Stimulated activated CD8-positive, alpha-beta memory T cell treated with anti-CD3 and anti-CD28 coated beads, Interleukin-12 subunit alpha, Interleukin-12 subunit beta, amount 100 ng/mL, for 1 hour (primary cell): ENCODE measurements at regions not wholly inside any gene's neighbourhood (a gene's known extent, or its start where the extent isn't known, plus 50 kb on each side); places are given as distances from the start of the nearest gene placed in this dataset.
A peak's percentile ranks its signal among the peaks of the same experiment; 100 is the strongest.

Source experiments
- DNase-seq: peaks from one replicate; pipeline ENCODE4 v3.0.0-alpha.2; 2020; ENCODE audit warnings: low read depth

GRCh38 chr1:110765640-110766335, 91.0 kb upstream of the KCNA3 start:
- peak; percentile 45 for DNase-seq

DNA sequence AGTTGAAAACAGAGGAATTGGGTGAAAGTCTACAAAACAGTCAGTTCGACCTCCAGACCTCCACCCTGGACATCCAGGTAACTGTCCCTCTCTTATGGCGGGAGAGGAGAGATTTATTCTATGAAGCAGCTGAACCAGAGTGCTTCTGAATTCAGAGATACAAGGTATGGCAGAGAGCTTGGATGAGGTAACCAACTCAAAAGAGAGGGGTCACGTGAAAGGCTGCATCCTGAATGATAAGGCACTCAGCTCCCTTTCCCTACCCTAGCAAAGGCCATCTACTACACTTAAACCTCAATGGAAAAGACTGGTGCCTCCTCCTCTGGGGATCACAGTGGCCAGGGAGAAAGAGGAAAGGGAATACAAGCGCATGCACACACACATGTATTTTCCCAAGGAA, 88.4 kb upstream of the KCNA3 start:
- no peak for DNase-seq

DNA sequence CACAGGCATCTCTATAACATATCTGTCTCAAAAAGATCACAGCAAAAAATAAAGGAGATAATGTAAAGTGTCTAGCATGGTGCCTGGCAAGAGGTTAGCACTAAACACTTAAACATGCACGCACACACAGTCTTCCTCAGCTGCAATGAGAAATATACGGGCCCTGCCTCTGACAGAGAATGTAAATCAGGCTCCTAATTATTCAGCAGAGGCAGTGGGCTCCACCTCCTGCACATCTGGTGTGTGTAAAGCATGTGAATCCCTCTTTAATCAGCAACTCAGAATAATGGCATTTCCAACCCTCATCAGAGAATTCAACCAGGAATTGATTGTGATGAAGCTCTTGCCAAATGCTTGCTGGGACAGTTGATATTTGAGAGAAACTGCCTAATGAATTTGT, 85.6 kb upstream of the KCNA3 start:
- DNase-seq = no peak

DNA sequence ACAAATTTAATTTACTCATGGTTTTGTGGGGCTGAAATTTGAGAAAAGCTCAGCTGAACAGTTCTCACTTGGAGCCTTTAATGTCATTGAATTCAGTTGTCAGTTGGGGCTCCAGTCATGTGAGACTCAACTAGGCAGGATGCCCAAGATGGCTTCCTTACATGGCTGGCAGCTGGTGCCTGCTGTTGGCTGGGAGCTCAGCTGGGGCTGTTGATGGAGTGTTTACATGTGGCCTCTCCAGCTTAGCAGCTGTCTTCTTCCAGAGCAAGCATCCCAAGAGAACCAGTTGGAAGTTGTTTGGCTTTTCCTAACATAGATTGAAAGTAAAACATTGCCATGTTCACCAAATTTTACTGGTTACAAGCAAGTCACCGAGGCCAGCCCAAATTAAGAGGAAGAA, 81.8 kb upstream of the KCNA3 start:
- DNase-seq = no peak

- no peak for DNase-seq
Observed at GRCh38 chr1:110752941-110753725, 78.4 kb upstream of the KCNA3 start.

- no peak for DNase-seq
Observed at GRCh38 chr1:110750562-110750961, 75.8 kb upstream of the KCNA3 start.

GRCh38 chr1:110749960-110750359, 75.2 kb upstream of the KCNA3 start:
- no peak for DNase-seq

DNA sequence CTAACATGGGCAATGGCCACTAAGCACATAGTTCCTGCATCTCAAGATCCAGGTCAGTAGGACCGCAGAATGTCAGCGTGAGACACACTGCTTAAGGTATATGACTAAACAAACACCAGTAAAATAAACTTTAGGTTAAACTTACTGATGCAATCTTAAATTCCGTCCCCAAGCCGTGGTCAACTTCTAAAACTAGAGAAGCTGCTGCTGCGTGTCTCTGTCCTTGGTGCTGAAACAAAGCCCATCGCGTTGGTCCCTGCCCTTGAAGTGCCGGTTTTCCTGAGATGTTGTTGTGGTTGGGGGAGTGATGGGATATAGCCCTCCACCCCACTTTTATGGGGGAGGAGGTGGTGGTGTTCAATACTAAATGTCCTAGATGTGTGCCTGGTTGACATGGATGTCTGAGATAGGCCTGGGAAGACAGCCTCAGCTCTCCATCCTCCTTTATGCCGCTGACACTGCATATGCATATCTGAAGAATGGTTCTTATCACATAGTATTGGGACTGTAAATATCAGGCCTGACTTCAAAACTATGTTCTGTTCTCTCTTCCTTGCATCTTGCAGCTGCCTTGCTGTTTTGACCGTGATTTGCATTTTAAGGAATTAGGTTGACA, 72.0 kb upstream of the KCNA3 start:
- peak; percentile 32 for DNase-seq

- no peak for DNase-seq
Observed at GRCh38 chr1:110743397-110743796, 68.7 kb upstream of the KCNA3 start.

DNA sequence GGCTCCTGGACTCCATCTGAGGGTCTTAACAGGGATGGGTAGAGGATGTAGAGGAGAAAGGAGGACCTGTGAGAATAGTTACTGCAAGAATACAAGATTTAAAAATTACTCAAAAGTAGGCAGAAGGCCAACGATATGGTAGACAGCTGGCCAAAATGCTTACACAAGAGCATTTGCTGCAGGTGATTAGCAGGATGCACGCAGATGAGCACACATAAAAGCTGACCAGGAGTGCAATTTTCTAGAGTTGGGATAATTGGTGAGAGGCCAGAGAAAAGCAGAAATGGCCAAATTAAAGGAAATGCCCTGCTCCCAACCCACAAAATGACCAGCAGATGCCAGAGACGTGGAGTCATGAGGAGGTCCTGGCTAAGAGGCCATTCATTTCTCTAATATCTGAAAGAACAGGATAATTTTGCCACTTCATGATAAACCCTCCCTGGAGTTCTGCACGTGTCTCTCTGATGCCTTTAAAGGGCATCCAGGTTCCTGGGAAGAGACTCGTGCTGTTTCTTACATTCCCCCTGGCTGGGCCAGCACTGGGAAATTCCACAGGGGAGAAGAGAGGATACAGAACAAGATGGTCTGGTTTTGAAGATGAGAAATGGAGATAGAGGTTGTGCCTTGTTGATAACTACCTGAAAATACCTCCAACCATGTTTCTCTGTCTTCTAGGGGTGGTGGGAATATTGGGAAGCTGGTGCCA, 62.3 kb upstream of the KCNA3 start:
- no peak for DNase-seq

GRCh38 chr1:110734133-110734680, 59.5 kb upstream of the KCNA3 start:
- no peak for DNase-seq

- DNase-seq = no peak
Observed at GRCh38 chr1:110731529-110731928, 56.8 kb upstream of the KCNA3 start.

DNA sequence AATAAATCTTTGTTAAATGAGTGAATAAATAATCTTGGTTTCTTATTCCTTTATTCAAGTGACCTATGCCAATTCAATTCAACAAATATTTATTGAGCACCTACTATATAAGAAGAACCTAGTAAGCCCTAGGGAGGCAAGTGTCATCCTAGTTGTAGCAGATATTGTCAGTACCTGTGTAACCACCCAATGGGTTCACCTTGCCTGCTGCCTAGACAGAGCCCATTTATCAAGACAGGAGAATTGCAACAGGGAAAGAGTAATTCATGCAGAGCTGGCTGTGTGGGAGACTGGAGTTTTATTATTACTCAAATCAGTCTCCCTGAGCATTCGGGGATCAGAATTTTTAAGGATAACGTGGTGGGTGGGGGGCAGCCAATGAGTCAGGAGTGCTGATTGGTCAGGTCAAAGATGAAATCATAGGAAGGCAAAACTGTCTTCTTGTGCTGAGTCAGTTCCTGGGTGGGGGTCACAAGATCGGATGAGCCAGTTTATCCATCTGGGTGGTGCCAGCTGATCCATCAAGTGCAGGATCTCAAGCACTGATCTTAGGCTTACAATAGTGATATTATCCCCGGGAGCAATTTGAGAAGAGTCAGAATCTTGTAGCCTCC, 53.8 kb upstream of the KCNA3 start:
- DNase-seq = no peak

DNA sequence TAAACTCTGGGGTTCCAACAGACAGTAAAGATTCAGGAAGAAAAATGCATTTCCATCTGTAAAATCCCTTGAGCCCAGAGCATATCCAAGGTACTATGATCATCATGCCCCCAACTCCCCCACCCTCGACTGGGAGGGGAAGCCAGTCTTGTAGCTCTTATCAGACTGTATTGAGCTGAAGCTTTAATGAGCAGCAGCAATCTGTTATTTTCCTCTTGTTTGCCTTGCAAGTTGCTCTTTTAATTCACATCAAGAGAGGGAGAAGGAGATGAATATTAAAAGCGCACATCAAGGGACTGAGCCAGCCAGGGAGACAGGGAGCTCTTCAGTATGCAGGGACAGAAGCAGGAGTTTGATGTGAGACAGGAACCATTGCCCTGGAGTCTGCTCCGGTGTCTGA, 52.5 kb upstream of the KCNA3 start:
- no peak for DNase-seq

GRCh38 chr1:110726755-110727154, 52.0 kb upstream of the KCNA3 start:
- no peak for DNase-seq
